A549 (cell line): ENCODE measurements at regions not wholly inside any gene's neighbourhood (a gene's known extent, or its start where the extent isn't known, plus 50 kb on each side); places are given as distances from the start of the nearest gene placed in this dataset.

Experiments used
- ATAC-seq, 2 experiments: fragments of 200-7000 bp in 1 of 2; fragments of >200 bp in 1 of 2; cut with Nextera tagmentation in 1 of 2; cut with Tn5 transposase in 1 of 2; 3 replicates each; pipeline versions ENCODE4 v1.8.0 to v1.9.1; 2018 to 2020; ENCODE audit warnings: mild to moderate bottlenecking in 1 of 2, moderate library complexity in 1 of 2
- CTCF ChIA-PET: fragments of 300-600 bp; sonication (Branson Sonifier 250); formaldehyde crosslinking; extraction: SDS; loops from one replicate; lab custom pipeline; 2021; ENCODE audit warnings: antibody characterized with exemption, inconsistent platforms; lab: Yijun Ruan, JAX
- POLR2A ChIA-PET: fragments of 350-600 bp; formaldehyde crosslinking; extraction: SDS; loops from one replicate; lab custom pipeline; 2021; ENCODE audit warnings: antibody characterized with exemption, inconsistent platforms; lab: Yijun Ruan, JAX
- DNase-seq, 2 experiments: peaks; one replicate each; pipeline versions ENCODE4 v3.0.0 to v3.0.0-alpha.2; 2011 to 2016; ENCODE audit warnings: low read depth in 1 of 2, low spot score in 1 of 2
- FAIRE-seq: peaks from 2 replicates; lab custom pipeline; 2011; peaks lifted over from hg19 to GRCh38; lab: Jason Lieb, UNC
- H3K27ac ChIP-seq, 2 experiments: fragments of >200 bp; sonication (Bioruptor Twin); formaldehyde crosslinking; 3 replicates each; pipeline ENCODE4 v1.5.1; 2016 to 2017
- H3K4me1 ChIP-seq: fragments of >200 bp; sonication (Bioruptor Twin); formaldehyde crosslinking; 3 replicates; pipeline ENCODE4 v1.6.1; 2016
- H3K4me2 ChIP-seq: fragments of >200 bp; sonication (Bioruptor Twin); formaldehyde crosslinking; 3 replicates; pipeline ENCODE4 v1.6.1; 2016
- H3K4me3 ChIP-seq: fragments of >200 bp; sonication (Bioruptor Twin); formaldehyde crosslinking; 3 replicates; pipeline ENCODE4 v1.5.1; 2016
- H3K9me3 ChIP-seq: fragments of >200 bp; sonication (Bioruptor Twin); formaldehyde crosslinking; 3 replicates; pipeline ENCODE4 v1.6.1; 2016
- CBX2 ChIP-seq: fragments of 200-600 bp; sonication (generic); IDR thresholded peaks from 2 replicates; pipeline ENCODE4 v1.6.1; 2016; ENCODE audit warnings: low read depth, mild to moderate bottlenecking, borderline replicate concordance
- CBX8 ChIP-seq: fragments of 200-600 bp; sonication (generic); IDR thresholded peaks from 2 replicates; pipeline ENCODE4 v1.6.1; 2016
- CEBPB ChIP-seq, 2 experiments: fragments of >200 bp in 1 of 2; sonication (Bioruptor Twin) in 1 of 2; formaldehyde crosslinking in 1 of 2; IDR thresholded peaks; 2 replicates each; pipeline ENCODE4 v1.6.1; 2012 to 2016
- CHD4 ChIP-seq: fragments of 200-600 bp; sonication (generic); IDR thresholded peaks from 2 replicates; pipeline ENCODE4 v1.6.1; 2016; ENCODE audit warnings: antibody characterized with exemption, mild to moderate bottlenecking, borderline replicate concordance
- EHF ChIP-seq: fragments of 250-450 bp; sonication (Bioruptor Pico); IDR thresholded peaks from 2 replicates; pipeline ENCODE4 v1.5.0; 2020; ENCODE audit warnings: mild to moderate bottlenecking
- EP300 ChIP-seq, 2 experiments: fragments of >200 bp; sonication (Bioruptor Twin); formaldehyde crosslinking; IDR thresholded peaks; 2 replicates in 1 of 2; 3 replicates in 1 of 2; pipeline ENCODE4 v1.6.1; 2016 to 2017
- FOXS1 ChIP-seq: fragments of 250-450 bp; sonication (Bioruptor Pico); IDR thresholded peaks from 2 replicates; pipeline ENCODE4 v1.5.0; 2020; ENCODE audit warnings: mild to moderate bottlenecking, moderate library complexity
- HEYL ChIP-seq: fragments of 250-450 bp; sonication (Bioruptor Pico); IDR thresholded peaks from 2 replicates; pipeline ENCODE4 v1.8.0; 2021; ENCODE audit warnings: mild to moderate bottlenecking, moderate library complexity
- HOXA7 ChIP-seq: fragments of 250-450 bp; sonication (Bioruptor Pico); IDR thresholded peaks from 2 replicates; pipeline ENCODE4 v1.5.0; 2020; ENCODE audit warnings: mild to moderate bottlenecking, moderate library complexity
- HOXB5 ChIP-seq: fragments of 250-450 bp; sonication (Bioruptor Pico); IDR thresholded peaks from 2 replicates; pipeline ENCODE4 v1.5.0; 2020; ENCODE audit warnings: mild to moderate bottlenecking, moderate library complexity
- JUNB ChIP-seq: fragments of >200 bp; sonication (Bioruptor Twin); formaldehyde crosslinking; IDR thresholded peaks from 2 replicates; pipeline ENCODE4 v1.6.1; 2016
- KDM5A ChIP-seq: fragments of 200-600 bp; sonication (generic); IDR thresholded peaks from 2 replicates; pipeline ENCODE4 v1.6.1; 2016; ENCODE audit warnings: antibody characterized with exemption, mild to moderate bottlenecking
- NFE2L2 ChIP-seq: fragments of 150-350 bp; conservative IDR thresholded peaks from 2 replicates; pipeline ENCODE4 v1.6.1; 2014; ENCODE audit warnings: low read length
- NR3C1 ChIP-seq: fragments of >200 bp; sonication (Bioruptor Twin); formaldehyde crosslinking; IDR thresholded peaks from 3 replicates; pipeline ENCODE4 v1.6.1; 2017
- PHF8 ChIP-seq: fragments of 200-600 bp; sonication (generic); IDR thresholded peaks from 2 replicates; pipeline ENCODE4 v1.6.1; 2016; ENCODE audit warnings: low read depth, mild to moderate bottlenecking, antibody characterized with exemption, moderate library complexity, borderline replicate concordance
- RAD21 ChIP-seq, 2 experiments: fragments of >200 bp in 1 of 2; sonication (Bioruptor Twin) in 1 of 2; formaldehyde crosslinking in 1 of 2; IDR thresholded peaks in 1 of 2; conservative IDR thresholded peaks in 1 of 2; 2 replicates in 1 of 2; 3 replicates in 1 of 2; pipeline ENCODE4 v1.6.1; 2012 to 2018; ENCODE audit warnings: inconsistent platforms in 1 of 2
- RCOR1 ChIP-seq: fragments of 150-350 bp; IDR thresholded peaks from 2 replicates; pipeline ENCODE4 v1.6.1; 2014; ENCODE audit warnings: antibody characterized with exemption, low read length, low read depth
- RFX5 ChIP-seq: fragments of 450-650 bp; IDR thresholded peaks from 2 replicates; pipeline ENCODE4 v1.7.1; 2014; ENCODE audit warnings: antibody characterized with exemption, mild to moderate bottlenecking, moderate library complexity
- TFCP2L1 ChIP-seq: fragments of 250-450 bp; sonication (Bioruptor Pico); IDR thresholded peaks from 2 replicates; pipeline ENCODE4 v1.5.0; 2021; ENCODE audit warnings: mild to moderate bottlenecking
- WGBS: methylation state at CpG from one replicate; pipeline ENCODE4 v1.1.6; 2017; ENCODE audit errors: missing lambda C conversion rate; 5-methylcytosine and 5-hydroxymethylcytosine counted together
- TF ChIP-seq, protein P1 (sequence below): fragments of 200-600 bp; sonication (generic); IDR thresholded peaks from 2 replicates; pipeline ENCODE4 v1.6.1; 2016; ENCODE audit warnings: antibody characterized with exemption, mild to moderate bottlenecking, moderate library complexity
- TF ChIP-seq, protein P2 (sequence below): IDR thresholded peaks from 2 replicates; pipeline ENCODE4 v1.6.1; 2012; ENCODE audit warnings: low read depth, borderline replicate concordance
- TF ChIP-seq, protein P3 (sequence below): fragments of 250-450 bp; sonication (Bioruptor Pico); IDR thresholded peaks from 2 replicates; pipeline ENCODE4 v1.5.0; 2021; ENCODE audit warnings: mild to moderate bottlenecking, moderate library complexity, borderline replicate concordance
- TF ChIP-seq, protein P4 (sequence below): fragments of >200 bp; sonication (Bioruptor Twin); formaldehyde crosslinking; IDR thresholded peaks from 3 replicates; pipeline ENCODE4 v1.6.1; 2016

DNA sequence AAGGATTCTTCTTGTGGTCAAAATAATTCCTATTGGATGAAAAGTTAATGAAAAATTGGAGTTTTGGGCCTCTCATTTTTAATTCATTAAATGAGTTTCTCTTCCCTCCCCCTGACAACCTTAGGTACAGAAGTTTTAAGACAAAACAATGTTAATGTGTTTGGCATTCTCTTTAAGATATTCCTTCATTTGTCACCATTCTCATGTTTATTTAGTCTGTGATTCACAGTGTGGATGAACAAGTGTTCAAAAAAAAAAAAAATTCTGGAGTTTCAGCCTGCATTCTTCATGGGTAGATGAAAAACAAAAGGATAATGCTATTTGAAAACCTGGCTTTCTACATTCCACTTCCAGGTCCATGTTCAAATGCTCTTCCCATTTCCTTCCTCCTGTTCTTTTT is 172.6 kb upstream of the LUZP2 start (continued):
- TF ChIP-seq, protein P1, sequence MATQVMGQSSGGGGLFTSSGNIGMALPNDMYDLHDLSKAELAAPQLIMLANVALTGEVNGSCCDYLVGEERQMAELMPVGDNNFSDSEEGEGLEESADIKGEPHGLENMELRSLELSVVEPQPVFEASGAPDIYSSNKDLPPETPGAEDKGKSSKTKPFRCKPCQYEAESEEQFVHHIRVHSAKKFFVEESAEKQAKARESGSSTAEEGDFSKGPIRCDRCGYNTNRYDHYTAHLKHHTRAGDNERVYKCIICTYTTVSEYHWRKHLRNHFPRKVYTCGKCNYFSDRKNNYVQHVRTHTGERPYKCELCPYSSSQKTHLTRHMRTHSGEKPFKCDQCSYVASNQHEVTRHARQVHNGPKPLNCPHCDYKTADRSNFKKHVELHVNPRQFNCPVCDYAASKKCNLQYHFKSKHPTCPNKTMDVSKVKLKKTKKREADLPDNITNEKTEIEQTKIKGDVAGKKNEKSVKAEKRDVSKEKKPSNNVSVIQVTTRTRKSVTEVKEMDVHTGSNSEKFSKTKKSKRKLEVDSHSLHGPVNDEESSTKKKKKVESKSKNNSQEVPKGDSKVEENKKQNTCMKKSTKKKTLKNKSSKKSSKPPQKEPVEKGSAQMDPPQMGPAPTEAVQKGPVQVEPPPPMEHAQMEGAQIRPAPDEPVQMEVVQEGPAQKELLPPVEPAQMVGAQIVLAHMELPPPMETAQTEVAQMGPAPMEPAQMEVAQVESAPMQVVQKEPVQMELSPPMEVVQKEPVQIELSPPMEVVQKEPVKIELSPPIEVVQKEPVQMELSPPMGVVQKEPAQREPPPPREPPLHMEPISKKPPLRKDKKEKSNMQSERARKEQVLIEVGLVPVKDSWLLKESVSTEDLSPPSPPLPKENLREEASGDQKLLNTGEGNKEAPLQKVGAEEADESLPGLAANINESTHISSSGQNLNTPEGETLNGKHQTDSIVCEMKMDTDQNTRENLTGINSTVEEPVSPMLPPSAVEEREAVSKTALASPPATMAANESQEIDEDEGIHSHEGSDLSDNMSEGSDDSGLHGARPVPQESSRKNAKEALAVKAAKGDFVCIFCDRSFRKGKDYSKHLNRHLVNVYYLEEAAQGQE: no peak
- no peak for TF ChIP-seq EP300 (IDR thresholded peaks at IDR 0.05)
- TF ChIP-seq HOXB5 (CRISPR knock-in tag): no peak
- no peak for TF ChIP-seq CBX8
- TF ChIP-seq, protein P2, sequence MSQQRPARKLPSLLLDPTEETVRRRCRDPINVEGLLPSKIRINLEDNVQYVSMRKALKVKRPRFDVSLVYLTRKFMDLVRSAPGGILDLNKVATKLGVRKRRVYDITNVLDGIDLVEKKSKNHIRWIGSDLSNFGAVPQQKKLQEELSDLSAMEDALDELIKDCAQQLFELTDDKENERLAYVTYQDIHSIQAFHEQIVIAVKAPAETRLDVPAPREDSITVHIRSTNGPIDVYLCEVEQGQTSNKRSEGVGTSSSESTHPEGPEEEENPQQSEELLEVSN: no peak
- TF ChIP-seq NR3C1: no peak
- no peak for TF ChIP-seq CEBPB (IDR thresholded peaks at IDR 0.05)
- TF ChIP-seq HOXA7: no peak

DNA sequence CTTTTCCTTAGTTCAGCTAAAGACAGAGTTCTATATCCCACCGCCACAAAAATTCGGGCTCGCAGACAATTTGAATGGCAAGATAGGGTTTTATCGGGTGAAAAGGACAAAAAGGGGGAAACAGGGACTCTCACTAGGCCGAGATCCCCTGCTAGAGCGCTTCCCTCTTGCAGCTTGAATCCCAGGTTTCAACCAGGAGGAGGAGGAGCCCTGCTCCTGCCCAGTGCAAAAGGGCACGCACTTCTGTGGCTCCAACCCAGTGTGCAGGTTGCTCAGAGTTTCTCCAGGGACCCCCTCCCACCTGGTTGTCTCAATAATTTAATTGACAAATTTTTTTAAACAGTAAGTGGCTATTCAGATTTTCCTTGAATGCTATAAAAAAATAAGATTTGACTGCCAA is 152.6 kb upstream of the LUZP2 start:
- TF ChIP-seq RCOR1 (no peak), FOXS1 (no peak), HEYL (CRISPR knock-in tag) (no peak), JUNB (no peak), TFCP2L1 (CRISPR knock-in tag) (no peak), EHF (no peak), KDM5A (no peak), CHD4 (no peak), NFE2L2 (no peak), RAD21 (conservative IDR thresholded peaks at IDR 0.05 in 1 of 2, IDR thresholded peaks at IDR 0.05 in 1 of 2) (no peak), CEBPB (IDR thresholded peaks at IDR 0.05) (no peak), PHF8 (no peak), RFX5 (no peak), CBX2 (no peak)
- TF ChIP-seq, protein P3, sequence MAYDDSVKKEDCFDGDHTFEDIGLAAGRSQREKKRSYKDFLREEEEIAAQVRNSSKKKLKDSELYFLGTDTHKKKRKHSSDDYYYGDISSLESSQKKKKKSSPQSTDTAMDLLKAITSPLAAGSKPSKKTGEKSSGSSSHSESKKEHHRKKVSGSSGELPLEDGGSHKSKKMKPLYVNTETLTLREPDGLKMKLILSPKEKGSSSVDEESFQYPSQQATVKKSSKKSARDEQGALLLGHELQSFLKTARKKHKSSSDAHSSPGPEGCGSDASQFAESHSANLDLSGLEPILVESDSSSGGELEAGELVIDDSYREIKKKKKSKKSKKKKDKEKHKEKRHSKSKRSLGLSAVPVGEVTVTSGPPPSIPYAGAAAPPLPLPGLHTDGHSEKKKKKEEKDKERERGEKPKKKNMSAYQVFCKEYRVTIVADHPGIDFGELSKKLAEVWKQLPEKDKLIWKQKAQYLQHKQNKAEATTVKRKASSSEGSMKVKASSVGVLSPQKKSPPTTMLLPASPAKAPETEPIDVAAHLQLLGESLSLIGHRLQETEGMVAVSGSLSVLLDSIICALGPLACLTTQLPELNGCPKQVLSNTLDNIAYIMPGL (CRISPR knock-in tag): no peak
- TF ChIP-seq, protein P4, sequence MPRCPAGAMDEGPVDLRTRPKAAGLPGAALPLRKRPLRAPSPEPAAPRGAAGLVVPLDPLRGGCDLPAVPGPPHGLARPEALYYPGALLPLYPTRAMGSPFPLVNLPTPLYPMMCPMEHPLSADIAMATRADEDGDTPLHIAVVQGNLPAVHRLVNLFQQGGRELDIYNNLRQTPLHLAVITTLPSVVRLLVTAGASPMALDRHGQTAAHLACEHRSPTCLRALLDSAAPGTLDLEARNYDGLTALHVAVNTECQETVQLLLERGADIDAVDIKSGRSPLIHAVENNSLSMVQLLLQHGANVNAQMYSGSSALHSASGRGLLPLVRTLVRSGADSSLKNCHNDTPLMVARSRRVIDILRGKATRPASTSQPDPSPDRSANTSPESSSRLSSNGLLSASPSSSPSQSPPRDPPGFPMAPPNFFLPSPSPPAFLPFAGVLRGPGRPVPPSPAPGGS: no peak
- TF ChIP-seq, all 56 proteins: peak for 0
- Histone ChIP-seq H3K27ac (no peak overlapping the region), H3K4me1 (no peaks in the 10 kb centered on the region), H3K4me2 (no peak overlapping the region), H3K4me3 (no peak overlapping the region), H3K9me3 (no peaks in the 10 kb centered on the region)
- DNase-seq: no peak
- ChIA-PET POLR2A (no interaction called here), CTCF (interaction anchor here (1.1 kb wide), 1 partner anchor 13 kb away, joined by 3 read pairs; no protein-coding TSS in a partner anchor)
- no peak for FAIRE-seq
- no peak for ATAC-seq
- 39% methylated on average over 7 of the region's 7 CpGs for WGBS
